Medulla oblongata (tissue), 1 donor: ENCODE measurements at regions not wholly inside any gene's neighbourhood (a gene's known extent, or its start where the extent isn't known, plus 50 kb on each side); places are given as distances from the start of the nearest gene placed in this dataset.
"Not testable (repeated sequence)": the region's sequence is repeated elsewhere in the genome, so short reads cannot be mapped to it uniquely, and the experiment has no call there.

ENCODE experiments used
- DNase-seq: peaks from one replicate; pipeline ENCODE4 v3.0.0-alpha.2; 2015; ENCODE audit errors: extremely low spot score

DNA sequence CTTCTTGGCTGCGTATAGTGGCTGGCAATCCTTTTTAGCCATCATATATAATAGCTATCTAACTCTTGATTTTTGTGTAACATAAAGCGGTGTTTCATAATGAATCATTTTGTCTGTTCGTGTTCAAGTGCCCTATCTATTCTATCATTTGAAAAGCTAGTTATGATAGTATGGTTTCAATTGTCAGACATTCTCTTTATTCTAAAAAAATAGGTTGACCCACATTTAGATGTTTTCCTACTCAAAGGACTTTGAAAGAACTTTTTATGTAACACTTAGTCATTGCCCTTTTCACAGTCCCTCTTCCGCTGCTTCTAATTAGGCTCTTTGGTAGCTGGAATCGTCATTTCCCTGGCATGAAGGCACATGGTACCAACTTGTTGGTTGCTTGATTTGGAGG lies 272.2 kb upstream of the B3GALT2 start:
- DNase-seq, result no peak

DNA sequence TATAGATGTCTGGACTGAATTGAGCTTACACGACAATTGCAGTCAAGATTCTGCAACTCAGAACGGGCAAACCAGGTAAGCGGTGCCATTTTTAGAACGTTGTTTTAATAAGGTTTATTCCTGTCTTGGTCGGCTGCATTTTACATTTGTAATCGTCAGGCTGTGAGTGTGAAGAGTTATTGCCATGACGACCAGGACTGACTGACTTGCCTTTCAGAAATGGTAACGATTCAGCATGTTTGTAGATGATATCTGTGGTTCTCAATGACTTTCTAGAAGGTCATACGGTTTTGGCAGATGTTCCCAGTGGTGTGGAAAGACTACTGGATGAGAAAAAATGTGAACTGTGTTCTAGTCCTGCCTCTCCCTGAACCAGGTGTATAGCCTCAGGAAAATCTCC lies 271.3 kb upstream of the B3GALT2 start:
- no peak for DNase-seq

DNA sequence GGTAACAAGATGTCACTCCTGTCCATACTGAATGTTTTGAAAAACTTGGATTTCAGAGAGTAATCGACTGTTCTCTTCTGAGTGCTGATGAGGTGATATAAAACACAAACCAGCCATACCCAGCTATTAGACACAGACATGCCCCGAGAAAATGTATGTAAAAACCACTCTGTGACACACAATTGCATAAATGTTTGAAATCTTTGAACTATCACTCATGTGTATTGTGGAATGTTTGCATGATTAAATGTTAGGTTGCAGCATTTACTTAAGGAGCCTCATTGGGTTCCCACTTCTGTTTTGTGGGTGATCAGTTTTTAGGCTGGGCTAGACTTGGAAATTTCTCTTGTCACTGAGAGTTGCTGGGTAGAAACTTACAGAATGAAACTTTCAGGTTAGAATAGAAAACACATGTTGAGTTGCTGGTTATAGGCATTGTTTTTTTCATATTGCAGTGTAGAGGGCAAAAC lies 270.4 kb upstream of the B3GALT2 start:
- DNase-seq, result no peak

DNA sequence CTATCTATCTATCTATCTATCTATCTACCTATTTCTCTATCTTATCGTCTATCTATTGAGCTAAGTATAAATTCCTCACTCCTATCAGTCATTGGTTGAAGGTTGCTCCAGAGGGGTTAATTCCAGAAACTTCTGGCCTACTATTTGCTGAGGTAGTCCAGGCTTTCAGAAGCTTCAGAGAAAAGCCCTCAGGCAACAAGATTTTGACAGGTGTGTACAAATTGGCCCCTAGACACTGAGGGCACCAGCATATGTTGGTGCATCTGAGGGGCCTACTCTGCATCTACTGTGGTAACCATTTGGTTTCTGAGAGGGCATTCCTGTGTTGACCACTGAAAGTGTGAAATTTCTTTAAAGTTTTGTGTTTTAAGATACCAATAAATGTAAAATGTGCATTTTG lies 265.2 kb upstream of the B3GALT2 start:
- DNase-seq, result no peak

- DNase-seq, result no peak
Observed at GRCh38 chr1:193451001-193451400, 264.6 kb upstream of the B3GALT2 start.

DNA sequence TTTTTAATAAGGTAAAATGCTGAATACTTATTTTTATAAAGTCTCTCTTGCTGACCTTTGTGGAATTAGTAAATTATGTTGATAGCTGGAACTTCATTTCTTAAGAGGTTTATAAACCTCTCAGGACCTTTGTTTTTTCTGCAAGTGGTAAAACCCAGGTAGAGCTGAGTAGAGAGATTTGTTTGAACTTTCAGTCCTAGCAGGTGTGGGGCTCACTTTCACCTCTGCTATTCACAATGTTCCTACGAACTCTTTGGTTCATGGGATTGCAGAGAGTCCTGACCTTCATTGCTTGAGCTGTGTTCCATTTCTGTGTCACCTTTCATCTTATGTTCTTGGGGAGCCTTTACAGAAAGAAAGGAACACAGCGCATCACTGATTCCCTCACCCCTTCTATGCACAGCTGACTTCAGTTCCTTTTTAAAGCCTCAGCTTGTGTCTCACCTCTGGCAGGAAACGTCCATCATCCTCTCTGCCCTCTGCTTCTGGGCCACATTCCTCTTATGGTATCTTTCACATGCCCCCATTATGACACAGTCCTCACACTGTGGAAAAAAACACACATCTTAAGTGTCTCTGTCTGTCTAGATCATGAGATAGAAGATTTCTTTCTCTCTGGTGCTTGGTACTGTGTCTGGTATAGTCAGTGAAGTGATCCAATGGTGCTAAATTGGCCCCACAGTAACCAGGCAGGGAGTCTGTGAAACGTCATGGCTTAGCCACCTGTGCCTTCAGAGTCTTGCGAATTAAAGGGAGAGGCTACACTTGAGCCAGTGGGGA lies 262.5 kb upstream of the B3GALT2 start:
- DNase-seq, result no peak

GRCh38 chr1:193443886-193444285 lies 257.5 kb upstream of the B3GALT2 start:
- no peak for DNase-seq

- no peak for DNase-seq
Observed at GRCh38 chr1:193438771-193439170, 252.4 kb upstream of the B3GALT2 start.

DNA sequence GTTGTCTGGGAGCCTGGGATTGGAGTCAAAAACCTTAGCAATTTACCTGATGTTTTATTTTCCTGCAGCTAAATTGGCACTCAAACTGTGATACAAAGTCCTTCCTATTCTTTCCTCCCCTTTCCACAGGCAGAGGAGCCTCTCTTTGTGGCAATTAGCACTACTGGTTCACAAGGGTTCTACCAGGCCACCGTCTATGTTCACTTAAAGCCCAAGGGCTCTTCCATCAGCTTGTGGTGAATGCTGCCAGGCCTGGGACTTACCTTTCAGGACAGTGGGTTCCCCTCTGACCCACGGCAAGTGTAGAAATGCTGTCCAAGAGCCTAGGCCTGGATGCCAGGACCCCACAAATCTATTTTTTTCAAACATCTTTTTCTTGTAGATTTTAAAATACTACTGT lies 251.9 kb upstream of the B3GALT2 start:
- DNase-seq, result no peak

DNA sequence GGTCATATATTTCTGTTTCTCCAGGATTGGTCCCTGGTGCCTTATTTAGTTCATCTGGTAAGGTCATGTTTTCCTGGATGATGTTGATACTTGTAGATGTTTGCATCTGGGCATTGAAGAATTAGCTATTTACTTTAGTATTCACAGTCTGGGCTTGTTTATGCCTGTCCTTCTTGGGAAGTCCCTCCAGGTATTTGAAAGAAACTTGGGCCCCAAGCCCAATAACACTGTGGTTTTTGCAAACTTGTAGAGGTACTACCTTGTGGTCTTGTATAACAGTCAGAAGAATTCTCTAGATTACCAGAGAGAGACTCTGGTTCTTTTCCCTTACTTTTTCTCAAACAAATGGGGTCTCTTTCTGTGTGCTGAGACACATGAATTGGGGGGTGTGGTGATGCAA lies 251.4 kb upstream of the B3GALT2 start:
- no peak for DNase-seq

- DNase-seq, result not testable (repeated sequence)
Observed at GRCh38 chr1:193437333-193437732, 250.9 kb upstream of the B3GALT2 start.

DNA sequence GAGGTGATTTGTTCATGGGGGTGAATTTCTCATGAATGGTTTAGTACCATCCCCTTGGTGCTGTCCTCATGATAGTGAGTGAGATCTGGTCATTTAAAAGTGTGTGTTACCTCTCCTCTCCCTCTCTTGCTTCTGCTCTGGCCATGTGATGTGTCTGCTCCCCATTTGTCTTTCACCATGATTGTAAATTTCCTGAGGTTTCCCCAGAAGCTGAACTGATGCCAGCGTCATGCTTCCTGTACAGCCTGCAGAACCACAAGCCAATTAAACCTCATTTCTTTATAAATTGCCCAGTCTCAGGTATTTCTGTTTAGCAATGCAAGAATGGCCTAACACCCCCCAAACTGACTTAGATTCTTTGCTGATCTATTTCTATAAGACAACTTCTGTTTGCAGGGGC lies 249.4 kb upstream of the B3GALT2 start:
- DNase-seq, result no peak

- DNase-seq, result no peak
Observed at GRCh38 chr1:193434319-193434718, 247.9 kb upstream of the B3GALT2 start.

GRCh38 chr1:193433599-193433998 lies 247.2 kb upstream of the B3GALT2 start:
- DNase-seq, result no peak

GRCh38 chr1:193432979-193433587 lies 246.7 kb upstream of the B3GALT2 start:
- no peak for DNase-seq

DNA sequence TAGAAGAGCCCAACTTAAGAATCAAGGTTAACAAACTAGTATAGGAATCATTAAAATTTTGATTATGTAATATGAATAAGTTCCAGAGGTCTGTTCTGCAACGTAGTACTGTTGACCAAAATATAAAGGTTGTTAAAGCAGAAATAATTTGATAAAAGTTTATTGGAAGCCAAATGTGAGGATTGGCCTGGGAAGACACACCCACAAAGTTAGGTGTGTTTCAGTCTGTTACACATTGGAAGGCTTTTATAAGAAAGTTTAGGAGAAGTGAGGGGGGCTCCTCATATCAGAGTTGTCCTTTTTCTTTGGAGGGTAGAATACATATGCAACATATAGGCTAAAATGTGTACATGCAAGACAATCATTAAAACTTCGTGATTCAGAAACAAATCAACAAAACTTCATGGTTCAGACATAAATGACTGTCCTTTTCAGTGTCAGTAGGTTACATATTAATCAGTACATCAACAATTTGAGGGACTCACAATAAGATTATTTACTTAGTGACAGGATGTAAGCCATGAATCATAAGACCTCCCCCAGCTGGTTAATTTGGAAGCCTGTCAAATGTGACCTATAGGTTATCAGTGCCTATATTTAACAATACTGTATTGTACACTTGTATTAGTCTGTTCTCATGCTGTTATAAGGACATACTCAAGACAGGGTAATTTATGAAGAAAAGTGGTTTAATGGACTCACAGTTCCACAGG lies 245.0 kb upstream of the B3GALT2 start:
- no peak for DNase-seq

DNA sequence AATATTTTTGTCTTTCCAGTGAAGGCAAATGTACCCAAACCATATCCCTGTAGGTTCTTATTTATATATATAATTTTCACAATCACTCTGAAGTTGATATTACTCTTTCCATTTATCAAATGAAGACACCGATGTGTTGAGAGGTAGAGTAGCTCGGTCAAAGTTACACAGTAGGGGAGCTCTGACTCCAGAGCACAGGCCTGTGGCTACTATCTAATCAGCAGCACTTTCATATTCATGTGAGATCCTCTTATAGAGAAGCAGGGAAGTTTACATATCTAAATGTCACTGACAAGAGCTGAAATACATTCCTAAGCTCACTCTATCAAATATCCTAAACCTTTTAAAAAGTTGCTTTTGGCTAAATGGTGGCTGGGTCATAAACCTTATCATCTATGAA lies 241.1 kb upstream of the B3GALT2 start:
- no peak for DNase-seq

DNA sequence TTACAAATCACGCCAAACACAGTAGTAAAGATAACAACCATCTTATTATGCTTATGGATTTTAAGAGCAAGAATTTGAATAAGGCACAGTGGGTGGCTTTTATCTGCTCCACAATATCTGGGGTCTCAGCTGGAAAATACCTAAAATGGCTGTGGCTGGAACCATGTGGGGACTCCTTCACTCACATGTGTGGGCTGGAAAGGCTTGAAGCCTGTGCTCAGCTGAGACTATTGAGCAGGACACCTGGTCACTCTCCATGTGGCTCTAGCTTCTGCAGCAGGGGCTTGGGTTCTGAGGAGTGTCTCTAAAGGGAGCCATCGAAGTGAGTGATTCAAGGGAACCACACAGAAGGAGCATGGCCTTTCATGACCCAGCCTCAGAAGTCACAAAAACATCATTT lies 239.6 kb upstream of the B3GALT2 start:
- DNase-seq, result no peak

DNA sequence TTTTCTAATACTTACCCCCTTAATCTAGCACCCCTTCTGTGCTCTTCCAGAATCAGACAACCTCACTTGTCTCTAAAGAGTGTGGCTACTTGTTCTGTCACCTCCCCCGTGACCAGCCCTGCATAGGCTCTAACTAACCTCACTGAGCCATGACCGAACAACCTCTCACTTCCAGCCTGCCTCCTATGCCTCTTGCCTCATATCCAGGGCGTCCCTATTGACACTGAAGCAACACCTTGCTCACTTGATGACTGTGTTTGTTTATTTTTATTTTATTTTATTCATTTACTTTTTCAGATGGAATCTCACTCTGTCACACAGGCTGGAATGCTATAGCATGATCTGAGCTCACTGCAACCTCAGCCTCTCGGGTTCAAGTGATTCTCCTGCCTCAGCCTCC lies 235.1 kb upstream of the B3GALT2 start:
- DNase-seq, result no peak

- DNase-seq, result no peak
Observed at GRCh38 chr1:193419295-193419694, 232.9 kb upstream of the B3GALT2 start.

DNA sequence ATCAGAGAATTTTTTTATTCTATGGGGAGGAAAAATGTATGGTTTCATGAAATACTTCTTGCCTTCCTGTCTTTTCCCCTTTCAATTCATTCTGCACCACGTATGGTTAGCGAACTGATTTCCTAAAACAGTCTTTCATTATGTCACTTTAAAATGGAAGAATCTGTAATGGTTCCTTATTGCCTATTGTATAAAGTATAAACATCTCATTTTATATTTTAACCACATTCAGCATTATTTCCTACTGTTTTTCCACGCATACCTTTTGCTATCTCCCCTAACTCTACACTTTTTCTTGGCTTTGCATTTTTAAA lies 232.3 kb upstream of the B3GALT2 start:
- no peak for DNase-seq

GRCh38 chr1:193417945-193418744 lies 231.7 kb upstream of the B3GALT2 start:
- DNase-seq, result peak; percentile 33
